VCaP (cell line): ENCODE measurements at regions not wholly inside any gene's neighbourhood (a gene's known extent, or its start where the extent isn't known, plus 50 kb on each side); places are given as distances from the start of the nearest gene placed in this dataset.

Experiments
- H3K27ac ChIP-seq: fragments of 450-650 bp; 2 replicates; pipeline ENCODE4 v1.5.1; 2017
- TF ChIP-seq, protein P1 (sequence below): fragments of 450-650 bp; conservative IDR thresholded peaks from 2 replicates; pipeline ENCODE4 v1.5.1; 2017; ENCODE audit warnings: mild to moderate bottlenecking, moderate library complexity

DNA sequence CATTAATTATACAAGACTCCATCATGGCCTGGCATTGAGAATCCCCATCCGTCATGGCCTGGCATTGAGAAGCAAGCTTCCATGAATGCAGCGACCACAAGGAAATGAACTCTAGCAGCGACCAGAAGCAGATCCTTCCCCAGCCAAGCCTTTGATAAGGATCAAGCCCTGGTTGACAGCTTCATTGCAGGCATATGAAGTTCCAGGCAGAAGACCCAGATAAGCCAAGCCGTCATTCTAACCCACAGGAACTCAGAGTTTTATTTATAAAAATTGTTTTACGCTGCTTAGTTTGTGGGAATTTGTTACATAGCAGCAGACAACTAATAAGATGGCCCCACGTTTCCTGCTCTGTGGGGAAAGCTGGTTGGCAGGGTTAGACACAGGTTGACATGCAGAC, 642.3 kb downstream of the GATA3 start:
- TF ChIP-seq, protein P1, sequence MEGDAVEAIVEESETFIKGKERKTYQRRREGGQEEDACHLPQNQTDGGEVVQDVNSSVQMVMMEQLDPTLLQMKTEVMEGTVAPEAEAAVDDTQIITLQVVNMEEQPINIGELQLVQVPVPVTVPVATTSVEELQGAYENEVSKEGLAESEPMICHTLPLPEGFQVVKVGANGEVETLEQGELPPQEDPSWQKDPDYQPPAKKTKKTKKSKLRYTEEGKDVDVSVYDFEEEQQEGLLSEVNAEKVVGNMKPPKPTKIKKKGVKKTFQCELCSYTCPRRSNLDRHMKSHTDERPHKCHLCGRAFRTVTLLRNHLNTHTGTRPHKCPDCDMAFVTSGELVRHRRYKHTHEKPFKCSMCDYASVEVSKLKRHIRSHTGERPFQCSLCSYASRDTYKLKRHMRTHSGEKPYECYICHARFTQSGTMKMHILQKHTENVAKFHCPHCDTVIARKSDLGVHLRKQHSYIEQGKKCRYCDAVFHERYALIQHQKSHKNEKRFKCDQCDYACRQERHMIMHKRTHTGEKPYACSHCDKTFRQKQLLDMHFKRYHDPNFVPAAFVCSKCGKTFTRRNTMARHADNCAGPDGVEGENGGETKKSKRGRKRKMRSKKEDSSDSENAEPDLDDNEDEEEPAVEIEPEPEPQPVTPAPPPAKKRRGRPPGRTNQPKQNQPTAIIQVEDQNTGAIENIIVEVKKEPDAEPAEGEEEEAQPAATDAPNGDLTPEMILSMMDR = no peak
- no peak overlapping the region for H3K27ac ChIP-seq

DNA sequence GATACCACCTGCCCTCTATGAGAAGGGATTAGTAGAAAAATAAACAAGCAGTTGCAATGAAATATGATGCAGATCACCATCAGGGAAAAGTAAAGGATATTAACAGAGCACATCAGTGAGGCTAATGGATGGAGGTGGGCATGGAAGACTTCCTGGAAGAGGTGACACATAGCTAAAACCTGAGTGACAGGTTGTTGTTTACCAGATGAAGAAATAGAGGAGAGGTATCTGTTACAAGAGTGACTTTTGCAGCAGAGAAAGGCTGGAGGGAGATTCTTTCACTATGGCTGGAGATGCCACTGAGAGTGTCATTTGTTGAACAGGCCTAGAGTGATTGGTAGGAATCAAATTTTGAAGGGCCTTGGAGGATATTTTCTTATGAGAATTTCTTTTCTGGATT, 646.2 kb downstream of the GATA3 start:
- no peak overlapping the region for H3K27ac ChIP-seq
- TF ChIP-seq, protein P1 = no peak

DNA sequence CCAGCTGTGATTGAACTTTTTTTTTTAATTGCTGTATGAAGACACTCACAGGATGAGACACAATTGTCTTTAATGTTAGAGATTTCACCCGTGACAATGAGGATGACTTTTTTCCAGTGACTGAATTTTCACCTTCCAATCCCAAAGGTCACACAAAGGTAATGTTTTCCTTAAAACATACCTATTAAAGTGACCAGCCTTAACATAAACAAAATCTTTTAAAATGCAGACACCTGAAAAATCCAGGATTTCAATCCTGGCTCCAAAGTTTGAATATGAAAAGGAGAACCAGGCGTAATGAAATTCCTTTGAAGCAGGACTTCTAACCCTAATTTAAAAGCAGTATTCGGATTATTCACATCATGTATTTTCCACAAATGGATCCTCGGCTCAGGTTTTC, 647.7 kb downstream of the GATA3 start:
- TF ChIP-seq, protein P1 = no peak
- H3K27ac ChIP-seq = no peak overlapping the region

DNA sequence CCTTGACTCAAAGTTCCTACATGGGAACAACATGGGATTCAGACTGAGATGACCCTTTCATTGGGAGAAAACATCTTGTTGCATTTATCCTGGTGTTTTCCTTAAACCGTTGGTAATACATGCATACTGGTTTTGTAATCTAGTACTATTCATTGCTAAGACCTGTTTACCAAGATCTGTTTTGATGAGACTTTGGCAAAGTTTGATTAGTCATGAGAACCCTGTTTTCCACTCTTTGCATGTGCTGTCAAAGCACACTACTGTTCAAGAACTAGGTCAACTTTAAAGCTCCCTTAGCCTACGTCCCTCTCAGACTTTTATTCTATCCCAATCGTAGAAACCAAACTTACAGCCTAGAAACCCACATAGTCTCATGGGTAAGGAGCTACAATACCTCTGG, 650.9 kb downstream of the GATA3 start:
- no peak overlapping the region for H3K27ac ChIP-seq
- TF ChIP-seq, protein P1 = no peak

DNA sequence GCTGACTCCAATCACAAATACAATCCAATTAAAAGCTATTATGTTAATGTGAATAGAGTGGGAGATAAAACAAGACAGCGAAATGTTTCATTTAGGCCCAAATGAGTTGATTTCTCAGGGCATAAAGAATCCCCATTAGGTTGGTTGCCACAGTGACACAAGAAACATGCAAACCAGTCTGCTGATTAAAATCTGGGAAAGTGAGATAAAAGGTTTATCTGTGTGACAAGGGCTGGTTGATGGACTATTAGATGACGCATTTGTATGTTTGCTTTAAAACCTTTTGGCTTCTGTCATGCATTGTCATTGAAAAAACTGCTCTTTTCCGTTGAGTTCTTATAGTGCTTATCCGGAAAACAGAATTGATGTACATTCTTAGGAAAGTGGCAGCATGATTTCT, 658.2 kb downstream of the GATA3 start:
- no peak overlapping the region for H3K27ac ChIP-seq
- TF ChIP-seq, protein P1 = no peak

DNA sequence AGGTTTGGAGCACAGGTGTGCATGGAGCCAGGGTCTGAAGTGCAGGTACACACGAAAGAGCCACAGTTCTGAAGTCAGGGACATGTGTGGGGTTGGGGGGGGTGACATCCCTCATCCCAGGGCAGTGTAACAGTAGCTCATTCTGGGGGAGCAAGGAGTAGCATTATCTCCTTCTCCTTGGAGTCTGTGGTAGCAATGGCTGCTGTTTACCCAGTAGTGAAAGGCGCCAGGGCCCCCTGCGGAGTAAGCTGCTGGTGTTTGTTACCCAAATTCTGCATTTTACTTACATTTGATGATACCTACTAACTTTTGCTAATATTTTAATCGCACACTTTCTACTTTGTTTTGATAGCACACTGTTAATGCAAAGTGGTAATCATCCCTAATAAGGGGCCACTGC, 665.5 kb downstream of the GATA3 start:
- TF ChIP-seq, protein P1 = no peak
- no peak overlapping the region for H3K27ac ChIP-seq

DNA sequence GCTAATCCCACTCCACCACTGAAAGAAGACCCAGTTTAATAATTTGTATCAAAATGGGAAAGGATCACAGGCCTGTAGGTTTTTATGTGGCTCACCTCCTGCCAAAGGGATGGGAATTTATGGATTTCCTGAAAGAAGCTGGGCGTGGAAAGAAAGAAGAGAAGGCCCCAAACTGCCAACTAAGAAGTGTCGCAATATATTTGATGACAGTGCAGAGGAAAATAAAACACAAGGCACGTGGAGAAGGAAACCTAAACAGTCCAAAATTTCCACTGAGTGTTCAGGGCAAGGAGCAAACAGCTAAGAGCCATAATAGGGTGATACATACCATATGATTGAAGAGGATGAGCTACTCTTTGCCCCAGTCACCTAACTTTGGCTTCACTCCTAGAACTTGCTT, 667.2 kb downstream of the GATA3 start:
- TF ChIP-seq, protein P1 = no peak

DNA sequence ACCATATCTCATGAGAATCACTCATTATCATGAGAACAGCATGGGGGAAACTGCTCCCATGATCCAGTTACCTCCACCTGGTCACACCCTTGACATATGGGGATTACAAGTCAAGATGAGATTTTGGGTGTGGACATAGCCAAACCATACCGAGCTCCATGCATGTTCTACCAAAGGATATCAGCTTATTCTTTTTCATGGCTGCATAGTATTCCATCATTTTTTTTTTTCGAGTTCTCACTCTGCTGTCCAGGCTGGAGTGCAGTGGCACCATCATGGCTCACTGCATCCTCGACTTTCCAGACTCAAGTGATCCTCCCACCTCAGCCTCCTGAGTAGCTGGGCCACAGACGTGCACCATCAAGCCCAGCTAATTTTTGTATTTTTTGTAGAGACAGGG, 668.3 kb downstream of the GATA3 start:
- TF ChIP-seq, protein P1 = no peak
- H3K27ac ChIP-seq = no peak overlapping the region

More for the DNA sequence above, 667.2 kb downstream of the GATA3 start:
- no peak overlapping the region for H3K27ac ChIP-seq
